Fibroblast of lung (primary cell): ENCODE measurements at regions not wholly inside any gene's neighbourhood (a gene's known extent, or its start where the extent isn't known, plus 50 kb on each side); places are given as distances from the start of the nearest gene placed in this dataset.
A peak's percentile ranks its signal among the peaks of the same experiment; 100 is the strongest.

ENCODE experiments used
- DNase-seq, 2 donors: peaks; one replicate each; pipeline versions ENCODE4 v3.0.0 to v3.0.0-alpha.2; 2010; ENCODE audit warnings: low read depth in 2 of 2
- H2AFZ ChIP-seq: 2 replicates; pipeline ENCODE4 v1.5.1; 2012; ENCODE audit warnings: low read length, control low read depth, inconsistent platforms
- H3K27ac ChIP-seq: 2 replicates; pipeline ENCODE4 v1.5.1; 2011; ENCODE audit warnings: low read length, control low read depth; ENCODE audit not compliant: insufficient read depth
- H3K27me3 ChIP-seq: 2 replicates; pipeline ENCODE4 v1.5.1; 2011; ENCODE audit warnings: mild to moderate bottlenecking, low read length; ENCODE audit not compliant: control insufficient read depth, insufficient read depth
- H3K36me3 ChIP-seq: 2 replicates; pipeline ENCODE4 v1.5.1; 2011; ENCODE audit warnings: low read length; ENCODE audit not compliant: control insufficient read depth, insufficient read depth
- H3K4me1 ChIP-seq: 2 replicates; pipeline ENCODE4 v1.5.1; 2011; ENCODE audit warnings: low read length; ENCODE audit not compliant: control insufficient read depth, insufficient read depth; ENCODE audit errors: extremely low read depth
- H3K4me2 ChIP-seq: 2 replicates; pipeline ENCODE4 v1.5.1; 2011; ENCODE audit warnings: low read length, control low read depth; ENCODE audit not compliant: insufficient read depth; ENCODE audit errors: extremely low read depth
- H3K4me3 ChIP-seq, 4 experiments: fragments of 200-600 bp in 1 of 4; sonication (generic) in 1 of 4; replicated peaks in 1 of 4; 2 replicates each; pipeline ENCODE4 v1.5.1; 2011 to 2016; ENCODE audit warnings: low read length in 4 of 4, low read depth in 3 of 4, mild to moderate bottlenecking in 3 of 4, control low read depth in 2 of 4, inconsistent platforms in 1 of 4, mixed read lengths in 1 of 4; ENCODE audit not compliant: insufficient read depth in 1 of 4; ENCODE audit errors: control extremely low read depth in 1 of 4
- H3K79me2 ChIP-seq: 2 replicates; pipeline ENCODE4 v1.5.1; 2012; ENCODE audit warnings: mild to moderate bottlenecking, low read length, inconsistent platforms; ENCODE audit not compliant: control insufficient read depth, insufficient read depth
- H3K9ac ChIP-seq: 2 replicates; pipeline ENCODE4 v1.5.1; 2011; ENCODE audit warnings: mild to moderate bottlenecking, low read length, control low read depth; ENCODE audit not compliant: insufficient read depth
- H3K9me3 ChIP-seq: 2 replicates; pipeline ENCODE4 v1.5.1; 2012; ENCODE audit warnings: low read depth, low read length; ENCODE audit not compliant: control insufficient read depth, insufficient read depth
- H4K20me1 ChIP-seq: 2 replicates; pipeline ENCODE4 v1.5.1; 2011; ENCODE audit warnings: low read length; ENCODE audit not compliant: control insufficient read depth, insufficient read depth; ENCODE audit errors: extremely low read depth
- CTCF ChIP-seq, 2 donors: IDR thresholded peaks in 1 of 2; conservative IDR thresholded peaks in 1 of 2; 1 replicate in 1 of 2; 2 replicates in 1 of 2; pipeline ENCODE4 v1.5.1; 2011 to 2012; ENCODE audit warnings: low read length in 2 of 2, control low read depth in 1 of 2, inconsistent platforms in 1 of 2, low read depth in 1 of 2, mild to moderate bottlenecking in 1 of 2
- EZH2 ChIP-seq: IDR thresholded peaks from 2 replicates; pipeline ENCODE4 v1.5.1; 2012; ENCODE audit warnings: low read length, control low read depth, mild to moderate bottlenecking; ENCODE audit errors: missing control alignments

- no peak overlapping the region for H3K9ac ChIP-seq
- no peak overlapping the region for H3K4me3 ChIP-seq
- H4K20me1 ChIP-seq, result no peaks in the 10 kb centered on the region
- no peaks in the 10 kb centered on the region for H3K9me3 ChIP-seq
- no peaks in the 10 kb centered on the region for H3K4me1 ChIP-seq
- no peaks in the 10 kb centered on the region for H3K36me3 ChIP-seq
- H3K4me2 ChIP-seq, result no peak overlapping the region
- no peaks in the 10 kb centered on the region for H3K79me2 ChIP-seq
- no peaks in the 10 kb centered on the region for H3K27me3 ChIP-seq
- H3K27ac ChIP-seq, result no peak overlapping the region
- H2AFZ ChIP-seq, result no peak overlapping the region
- TF ChIP-seq EZH2, result no peak
- TF ChIP-seq CTCF (conservative IDR thresholded peaks at IDR 0.05 in 1 of 2, IDR thresholded peaks at IDR 0.05 in 1 of 2; ENCODE audit: low read depth in 1 of 2, low read length in 2 of 2), result no peak
- no peak for DNase-seq
These were observed 146.5 kb upstream of the TMC3 start for GRCh38 chr15:81520480-81520879.

- Histone ChIP-seq H3K4me3 (no peak overlapping the region), H3K9me3 (no peaks in the 10 kb centered on the region), H3K4me1 (no peaks in the 10 kb centered on the region), H3K36me3 (no peaks in the 10 kb centered on the region), H2AFZ (no peak overlapping the region), H3K9ac (no peak overlapping the region), H3K79me2 (no peaks in the 10 kb centered on the region), H3K27ac (no peak overlapping the region), H4K20me1 (no peaks in the 10 kb centered on the region), H3K27me3 (no peaks in the 10 kb centered on the region), H3K4me2 (peak overlapping the region; percentile 41)
- TF ChIP-seq CTCF (conservative IDR thresholded peaks at IDR 0.05 in 1 of 2, IDR thresholded peaks at IDR 0.05 in 1 of 2; ENCODE audit: low read depth in 1 of 2, low read length in 2 of 2), result no peak
- no peak for TF ChIP-seq EZH2
- peak; percentile 47 to 75 for DNase-seq
These were observed 142.4 kb upstream of the TMC3 start for GRCh38 chr15:81516461-81516860.

- Histone ChIP-seq H4K20me1 (no peaks in the 10 kb centered on the region), H2AFZ (no peak overlapping the region), H3K9me3 (no peaks in the 10 kb centered on the region), H3K4me2 (peak overlapping the region; percentile 41), H3K9ac (no peak overlapping the region), H3K27me3 (no peaks in the 10 kb centered on the region), H3K27ac (no peak overlapping the region), H3K4me1 (no peaks in the 10 kb centered on the region), H3K4me3 (no peak overlapping the region), H3K36me3 (no peaks in the 10 kb centered on the region), H3K79me2 (no peaks in the 10 kb centered on the region)
- DNase-seq, result peak in 1 of 2 donors; percentile 21
- TF ChIP-seq CTCF (conservative IDR thresholded peaks at IDR 0.05 in 1 of 2, IDR thresholded peaks at IDR 0.05 in 1 of 2; ENCODE audit: low read depth in 1 of 2, low read length in 2 of 2) (no peak), EZH2 (no peak)
These were observed 142.0 kb upstream of the TMC3 start for GRCh38 chr15:81516012-81516411.
